Panc1 (cell line): ENCODE measurements at regions not wholly inside any gene's neighbourhood (a gene's known extent, or its start where the extent isn't known, plus 50 kb on each side); places are given as distances from the start of the nearest gene placed in this dataset.

ENCODE experiments used
- ATAC-seq: fragments of 200-7000 bp; cut with Tn5 transposase; 2 replicates; pipeline ENCODE4 v1.9.1; 2020; ENCODE audit warnings: mild to moderate bottlenecking, moderate library complexity
- BruUV-seq: library from RNA; stranded (reverse); fragments of 400-500 nt; replicated peaks from 2 replicates; lab custom pipeline; 2021; lab: Mats Ljungman, UMichigan
- CTCF ChIA-PET: fragments of 300-600 bp; sonication (Branson Sonifier 250); formaldehyde crosslinking; loops from one replicate; lab custom pipeline; 2022; ENCODE audit warnings: antibody characterized with exemption; lab: Charles Lee
- POLR2A ChIA-PET: fragments of 300-600 bp; sonication (Branson Sonifier 250); formaldehyde crosslinking; loops from one replicate; lab custom pipeline; 2022; ENCODE audit warnings: antibody characterized with exemption; lab: Charles Lee
- DNase-seq: peaks from one replicate; pipeline ENCODE4 v3.0.0-alpha.2; 2010; ENCODE audit warnings: low read depth, low spot score
- H3K27ac ChIP-seq: 2 replicates; pipeline ENCODE4 v1.5.1; 2011; ENCODE audit warnings: mild to moderate bottlenecking, low read length, inconsistent platforms
- H3K27me3 ChIP-seq: fragments of 200-500 bp; sonication (Bioruptor generic); 2 replicates; pipeline ENCODE4 v1.6.0; 2014; ENCODE audit warnings: low read length, inconsistent platforms; ENCODE audit not compliant: control insufficient read depth, insufficient read depth
- H3K36me3 ChIP-seq: fragments of 200-500 bp; sonication (Bioruptor generic); 2 replicates; pipeline ENCODE4 v1.5.1; 2014; ENCODE audit warnings: inconsistent platforms, mild to moderate bottlenecking, low read length, moderate library complexity; ENCODE audit not compliant: control insufficient read depth, insufficient read depth
- H3K4me1 ChIP-seq: 2 replicates; pipeline ENCODE4 v1.5.1; 2011; ENCODE audit warnings: inconsistent platforms, mild to moderate bottlenecking, low read length, moderate library complexity; ENCODE audit not compliant: control insufficient read depth, insufficient read depth
- H3K4me3 ChIP-seq, 2 experiments: 2 replicates each; pipeline ENCODE4 v1.5.1; 2011 to 2012; ENCODE audit warnings: low read depth in 2 of 2, low read length in 2 of 2, mild to moderate bottlenecking in 2 of 2, inconsistent platforms in 1 of 2, moderate library complexity in 1 of 2
- H3K9me3 ChIP-seq: fragments of 200-500 bp; sonication (Bioruptor generic); 2 replicates; pipeline ENCODE4 v1.5.1; 2014; ENCODE audit warnings: low read depth, mild to moderate bottlenecking, inconsistent platforms, low read length, moderate library complexity; ENCODE audit not compliant: control insufficient read depth, insufficient read depth
- POLR2AphosphoS5 ChIP-seq: IDR thresholded peaks from 2 replicates; pipeline ENCODE4 v1.6.1; 2012; ENCODE audit warnings: mild to moderate bottlenecking, low read depth, low read length, moderate library complexity
- SIN3A ChIP-seq: IDR thresholded peaks from 2 replicates; pipeline ENCODE4 v1.6.1; 2012; ENCODE audit warnings: low read depth, mild to moderate bottlenecking, low read length, moderate library complexity, borderline replicate concordance; ENCODE audit not compliant: insufficient read depth
- TCF7L2 ChIP-seq: IDR thresholded peaks from 2 replicates; pipeline ENCODE4 v1.6.1; 2011; ENCODE audit warnings: mild to moderate bottlenecking, low read depth, low read length, inconsistent platforms
- in situ Hi-C: cut with HindIII; loops from 2 replicates; pipeline ENCODE4 v1.10.0; 2016; ENCODE audit warnings: low sequenced_read_pairs, low pct_unique_long_range_greater_than_20kb
- intact Hi-C: fragments of 100-400 bp; cut with micrococcal nuclease; formaldehyde crosslinking; loops from one replicate; pipeline ENCODE4 v1.10.0; 2022; ENCODE audit not compliant: unreplicated experiment
- TF ChIP-seq, protein P1 (sequence below), 2 experiments: IDR thresholded peaks; 2 replicates each; pipeline ENCODE4 v1.6.1; 2011 to 2012; ENCODE audit warnings: low read depth in 2 of 2, control low read depth in 1 of 2, low read length in 1 of 2, mild to moderate bottlenecking in 1 of 2, moderate library complexity in 1 of 2; ENCODE audit not compliant: insufficient read depth in 1 of 2
- TF ChIP-seq, protein P2 (sequence below): fragments of 450-650 bp; IDR thresholded peaks from 2 replicates; pipeline ENCODE4 v1.5.1; 2017; ENCODE audit warnings: mild to moderate bottlenecking

DNA sequence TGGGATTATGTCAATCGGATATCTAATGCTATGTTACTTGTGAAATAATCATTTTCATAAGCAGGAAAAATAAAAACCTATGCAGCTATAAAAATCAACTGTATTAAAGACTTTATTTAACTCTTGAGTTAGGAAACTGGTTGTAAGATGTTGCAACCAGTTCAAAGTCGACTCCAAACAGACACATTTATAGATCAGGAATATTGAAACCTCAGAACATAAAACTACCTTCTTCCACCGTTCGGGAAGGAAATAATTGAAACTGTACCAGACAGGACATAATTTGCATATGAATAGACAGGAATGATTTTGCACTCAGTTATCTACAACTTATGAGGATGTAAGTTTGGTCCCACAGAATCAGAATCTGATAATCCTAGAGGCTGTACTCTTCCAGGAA is 181.8 kb upstream of the STS start:
- intact Hi-C loops: no loop called here

DNA sequence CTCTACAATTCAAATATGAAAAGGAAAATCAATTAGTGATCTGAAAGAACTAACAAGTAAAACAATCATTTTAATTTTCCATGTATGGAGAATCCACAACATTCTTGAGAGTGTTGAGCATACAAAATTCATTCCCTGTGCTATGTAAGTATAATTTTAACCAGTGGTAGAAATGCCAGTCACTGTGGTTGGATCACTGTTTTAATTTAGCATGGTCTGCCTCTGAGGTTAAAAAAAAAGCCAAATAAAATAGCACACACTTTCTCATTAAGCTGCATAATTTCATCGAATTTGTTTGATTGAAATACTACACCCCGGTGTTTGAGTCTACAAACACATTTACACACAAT is 185.5 kb upstream of the STS start:
- no peak overlapping the region for H3K27ac ChIP-seq
- in situ Hi-C loops (no loop called here), intact Hi-C loops (no loop called here)
- BruUV-seq: no TSS peak
- POLR2A ChIA-PET: no interaction called here
- H3K9me3 ChIP-seq: no peaks in the 10 kb centered on the region
- H3K36me3 ChIP-seq: no peaks in the 10 kb centered on the region
- ATAC-seq (no peak), DNase-seq (no peak)
- H3K4me1 ChIP-seq: no peaks in the 10 kb centered on the region
- H3K27me3 ChIP-seq: no peaks in the 10 kb centered on the region
- TF ChIP-seq, protein P1, sequence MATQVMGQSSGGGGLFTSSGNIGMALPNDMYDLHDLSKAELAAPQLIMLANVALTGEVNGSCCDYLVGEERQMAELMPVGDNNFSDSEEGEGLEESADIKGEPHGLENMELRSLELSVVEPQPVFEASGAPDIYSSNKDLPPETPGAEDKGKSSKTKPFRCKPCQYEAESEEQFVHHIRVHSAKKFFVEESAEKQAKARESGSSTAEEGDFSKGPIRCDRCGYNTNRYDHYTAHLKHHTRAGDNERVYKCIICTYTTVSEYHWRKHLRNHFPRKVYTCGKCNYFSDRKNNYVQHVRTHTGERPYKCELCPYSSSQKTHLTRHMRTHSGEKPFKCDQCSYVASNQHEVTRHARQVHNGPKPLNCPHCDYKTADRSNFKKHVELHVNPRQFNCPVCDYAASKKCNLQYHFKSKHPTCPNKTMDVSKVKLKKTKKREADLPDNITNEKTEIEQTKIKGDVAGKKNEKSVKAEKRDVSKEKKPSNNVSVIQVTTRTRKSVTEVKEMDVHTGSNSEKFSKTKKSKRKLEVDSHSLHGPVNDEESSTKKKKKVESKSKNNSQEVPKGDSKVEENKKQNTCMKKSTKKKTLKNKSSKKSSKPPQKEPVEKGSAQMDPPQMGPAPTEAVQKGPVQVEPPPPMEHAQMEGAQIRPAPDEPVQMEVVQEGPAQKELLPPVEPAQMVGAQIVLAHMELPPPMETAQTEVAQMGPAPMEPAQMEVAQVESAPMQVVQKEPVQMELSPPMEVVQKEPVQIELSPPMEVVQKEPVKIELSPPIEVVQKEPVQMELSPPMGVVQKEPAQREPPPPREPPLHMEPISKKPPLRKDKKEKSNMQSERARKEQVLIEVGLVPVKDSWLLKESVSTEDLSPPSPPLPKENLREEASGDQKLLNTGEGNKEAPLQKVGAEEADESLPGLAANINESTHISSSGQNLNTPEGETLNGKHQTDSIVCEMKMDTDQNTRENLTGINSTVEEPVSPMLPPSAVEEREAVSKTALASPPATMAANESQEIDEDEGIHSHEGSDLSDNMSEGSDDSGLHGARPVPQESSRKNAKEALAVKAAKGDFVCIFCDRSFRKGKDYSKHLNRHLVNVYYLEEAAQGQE (IDR thresholded peaks at IDR 0.05; ENCODE audit: insufficient read depth in 1 of 2, low read depth in 2 of 2, low read length in 1 of 2): no peak
- TF ChIP-seq SIN3A (no peak), TCF7L2 (no peak), POLR2AphosphoS5 (no peak)
- TF ChIP-seq, protein P2, sequence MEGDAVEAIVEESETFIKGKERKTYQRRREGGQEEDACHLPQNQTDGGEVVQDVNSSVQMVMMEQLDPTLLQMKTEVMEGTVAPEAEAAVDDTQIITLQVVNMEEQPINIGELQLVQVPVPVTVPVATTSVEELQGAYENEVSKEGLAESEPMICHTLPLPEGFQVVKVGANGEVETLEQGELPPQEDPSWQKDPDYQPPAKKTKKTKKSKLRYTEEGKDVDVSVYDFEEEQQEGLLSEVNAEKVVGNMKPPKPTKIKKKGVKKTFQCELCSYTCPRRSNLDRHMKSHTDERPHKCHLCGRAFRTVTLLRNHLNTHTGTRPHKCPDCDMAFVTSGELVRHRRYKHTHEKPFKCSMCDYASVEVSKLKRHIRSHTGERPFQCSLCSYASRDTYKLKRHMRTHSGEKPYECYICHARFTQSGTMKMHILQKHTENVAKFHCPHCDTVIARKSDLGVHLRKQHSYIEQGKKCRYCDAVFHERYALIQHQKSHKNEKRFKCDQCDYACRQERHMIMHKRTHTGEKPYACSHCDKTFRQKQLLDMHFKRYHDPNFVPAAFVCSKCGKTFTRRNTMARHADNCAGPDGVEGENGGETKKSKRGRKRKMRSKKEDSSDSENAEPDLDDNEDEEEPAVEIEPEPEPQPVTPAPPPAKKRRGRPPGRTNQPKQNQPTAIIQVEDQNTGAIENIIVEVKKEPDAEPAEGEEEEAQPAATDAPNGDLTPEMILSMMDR: no peak
- CTCF ChIA-PET: no interaction called here
- H3K4me3 ChIP-seq: no peak overlapping the region

More for the DNA sequence above, 181.8 kb upstream of the STS start:
- ATAC-seq (no peak), DNase-seq (no peak)
- ChIA-PET CTCF (no interaction called here), POLR2A (no interaction called here)
- in situ Hi-C loops: no loop called here
- Histone ChIP-seq H3K4me1 (no peaks in the 10 kb centered on the region), H3K27me3 (no peaks in the 10 kb centered on the region), H3K9me3 (no peaks in the 10 kb centered on the region), H3K27ac (no peak overlapping the region), H3K36me3 (no peaks in the 10 kb centered on the region), H3K4me3 (no peak overlapping the region)
- BruUV-seq: no TSS peak
- TF ChIP-seq, protein P1 (IDR thresholded peaks at IDR 0.05; ENCODE audit: insufficient read depth in 1 of 2, low read depth in 2 of 2, low read length in 1 of 2): no peak
- TF ChIP-seq SIN3A (no peak), TCF7L2 (no peak)
- TF ChIP-seq, protein P2: no peak
